Small intestine (tissue), 7 donors: ENCODE measurements at regions not wholly inside any gene's neighbourhood (a gene's known extent, or its start where the extent isn't known, plus 50 kb on each side); places are given as distances from the start of the nearest gene placed in this dataset.

ENCODE experiments used
- DNase-seq, 2 donors: peaks; one replicate each; pipeline versions ENCODE4 v3.0.0 to v3.0.0-alpha.2; 2013
- FAIRE-seq: peaks from 2 replicates; lab custom pipeline; 2012; peaks lifted over from hg19 to GRCh38; lab: Jason Lieb, UNC
- H3K27ac ChIP-seq, 3 donors: one replicate each; pipeline ENCODE4 v1.5.1; 2013; ENCODE audit warnings: low read length in 2 of 3, mild to moderate bottlenecking in 2 of 3, control low read depth in 1 of 3, inconsistent platforms in 1 of 3, low read depth in 1 of 3, moderate library complexity in 1 of 3
- H3K27me3 ChIP-seq, 3 donors: one replicate each; pipeline ENCODE4 v1.6.1; 2013; ENCODE audit warnings: low read length in 3 of 3, inconsistent platforms in 1 of 3; ENCODE audit not compliant: control insufficient read depth in 3 of 3, insufficient read depth in 3 of 3
- H3K36me3 ChIP-seq, 3 donors: one replicate each; pipeline ENCODE4 v1.6.1; 2013; ENCODE audit warnings: low read length in 3 of 3, inconsistent platforms in 1 of 3, low read depth in 1 of 3, mild to moderate bottlenecking in 1 of 3, moderate library complexity in 1 of 3; ENCODE audit not compliant: control insufficient read depth in 3 of 3, insufficient read depth in 2 of 3
- H3K4me1 ChIP-seq, 3 donors: one replicate each; pipeline ENCODE4 v1.6.1; 2013; ENCODE audit warnings: low read length in 2 of 3, inconsistent platforms in 1 of 3, low read depth in 1 of 3, mild to moderate bottlenecking in 1 of 3, moderate library complexity in 1 of 3; ENCODE audit not compliant: control insufficient read depth in 3 of 3, insufficient read depth in 2 of 3
- H3K4me3 ChIP-seq, 3 donors: one replicate each; pipeline ENCODE4 v1.5.1; 2013; ENCODE audit warnings: low read length in 3 of 3, control low read depth in 1 of 3, inconsistent platforms in 1 of 3, low read depth in 1 of 3, mild to moderate bottlenecking in 1 of 3, moderate library complexity in 1 of 3
- H3K9me3 ChIP-seq, 2 donors: one replicate each; pipeline ENCODE4 v1.6.1; 2013; ENCODE audit warnings: low read depth in 1 of 2, low read length in 1 of 2; ENCODE audit not compliant: control insufficient read depth in 2 of 2, insufficient read depth in 1 of 2
- whole genome bisulfite sequencing, 3 donors: extraction: QIAGEN DNeasy Blood & Tissue Kit; methylation state at CpG; one replicate each; pipeline ENCODE4 v1.1.7; 2013; 5-methylcytosine and 5-hydroxymethylcytosine counted together
- donor health status: healthy with polysubstance abuse.
- donor health status: control.
- donor health status: control.
- donor health status: Bipolar disorder and iron deficiency.
- donor health status: healthy.

GRCh38 chr1:209268479-209268878 lies 315.0 kb upstream of the CAMK1G start:
- WGBS, 3 donors, result 0 to 37% (median 16%) methylated on average over 1 of the region's 1 CpG
- no peak for FAIRE-seq

GRCh38 chr1:209276321-209276720 lies 307.2 kb upstream of the CAMK1G start:
- FAIRE-seq, result no peak
- Histone ChIP-seq H3K27ac (no peak overlapping the region), H3K4me3 (no peak overlapping the region), H3K9me3 (no peaks in the 10 kb centered on the region), H3K36me3 (no peaks in the 10 kb centered on the region), H3K27me3 (no peaks in the 10 kb centered on the region), H3K4me1 (no peaks in the 10 kb centered on the region)
- WGBS, 3 donors, result 41 to 60% (median 56%) methylated on average over 3 of the region's 3 CpGs
- DNase-seq, result no peak

More at GRCh38 chr1:209268479-209268878, 315.0 kb upstream of the CAMK1G start:
- Histone ChIP-seq H3K4me1 (no peaks in the 10 kb centered on the region), H3K36me3 (no peaks in the 10 kb centered on the region), H3K27me3 (no peaks in the 10 kb centered on the region), H3K4me3 (no peak overlapping the region), H3K27ac (no peak overlapping the region), H3K9me3 (no peaks in the 10 kb centered on the region)
- no peak for DNase-seq

- no peaks in the 10 kb centered on the region for H3K27me3 ChIP-seq
- H3K4me3 ChIP-seq, result no peak overlapping the region
- H3K27ac ChIP-seq, result no peak overlapping the region
- 76 to 88% (median 78%) methylated on average over 1 of the region's 1 CpG for WGBS, 3 donors
- H3K4me1 ChIP-seq, result no peaks in the 10 kb centered on the region
- no peaks in the 10 kb centered on the region for H3K9me3 ChIP-seq
- no peaks in the 10 kb centered on the region for H3K36me3 ChIP-seq
- FAIRE-seq, result no peak
- no peak for DNase-seq
These were observed 305.9 kb upstream of the CAMK1G start for GRCh38 chr1:209277662-209278061.

- 23 to 41% (median 32%) methylated on average over 1 of the region's 1 CpG for WGBS, 3 donors
These were observed 291.8 kb upstream of the CAMK1G start for GRCh38 chr1:209291715-209292114.

GRCh38 chr1:209302779-209303568 lies 280.5 kb upstream of the CAMK1G start:
- peaks cover 0 to 8% (median 0%) of the 10 kb centered on the region in 3 donors for H3K27me3 ChIP-seq
- H3K4me1 ChIP-seq, result no peaks in the 10 kb centered on the region
- WGBS, 3 donors, result 80 to 84% (median 83%) methylated on average over 7 of the region's 7 CpGs
- FAIRE-seq (no peak), DNase-seq (no peak)
- H3K9me3 ChIP-seq, result no peaks in the 10 kb centered on the region
- no peak overlapping the region for H3K4me3 ChIP-seq
- H3K36me3 ChIP-seq, result no peaks in the 10 kb centered on the region
- no peak overlapping the region for H3K27ac ChIP-seq

More at GRCh38 chr1:209291715-209292114, 291.8 kb upstream of the CAMK1G start:
- FAIRE-seq, result no peak
- Histone ChIP-seq H3K27ac (no peak overlapping the region), H3K36me3 (no peaks in the 10 kb centered on the region), H3K4me1 (no peaks in the 10 kb centered on the region), H3K9me3 (no peaks in the 10 kb centered on the region), H3K27me3 (peaks cover 0 to 8% (median 0%) of the 10 kb centered on the region in 3 donors), H3K4me3 (no peak overlapping the region)
- DNase-seq, result no peak

- Histone ChIP-seq H3K4me3 (no peak overlapping the region), H3K9me3 (no peaks in the 10 kb centered on the region), H3K27ac (no peak overlapping the region), H3K4me1 (no peaks in the 10 kb centered on the region), H3K27me3 (peaks cover 0 to 8% (median 0%) of the 10 kb centered on the region in 3 donors), H3K36me3 (no peaks in the 10 kb centered on the region)
- DNase-seq (no peak), FAIRE-seq (no peak)
- WGBS, 3 donors, result 65 to 73% (median 69%) methylated on average over 3 of the region's 3 CpGs
These were observed 279.3 kb upstream of the CAMK1G start for GRCh38 chr1:209304166-209304565.

GRCh38 chr1:209305221-209305954 lies 278.1 kb upstream of the CAMK1G start:
- Histone ChIP-seq H3K4me3 (no peak overlapping the region), H3K27ac (no peak overlapping the region), H3K4me1 (no peaks in the 10 kb centered on the region), H3K27me3 (peaks cover 0 to 8% (median 0%) of the 10 kb centered on the region in 3 donors), H3K9me3 (no peaks in the 10 kb centered on the region), H3K36me3 (no peaks in the 10 kb centered on the region)
- DNase-seq (no peak), FAIRE-seq (no peak)
- 54 to 74% (median 66%) methylated on average over 4 of the region's 4 CpGs for WGBS, 3 donors

GRCh38 chr1:209307846-209308245 lies 275.7 kb upstream of the CAMK1G start:
- Histone ChIP-seq H3K4me1 (no peaks in the 10 kb centered on the region), H3K27me3 (peaks cover 0 to 8% (median 0%) of the 10 kb centered on the region in 3 donors), H3K9me3 (no peaks in the 10 kb centered on the region), H3K36me3 (no peaks in the 10 kb centered on the region), H3K27ac (no peak overlapping the region), H3K4me3 (no peak overlapping the region)
- FAIRE-seq (no peak), DNase-seq (no peak)
- 60 to 75% (median 71%) methylated on average over 2 of the region's 2 CpGs for WGBS, 3 donors
